Choroid plexus epithelial cell (primary cell): ENCODE measurements at regions not wholly inside any gene's neighbourhood (a gene's known extent, or its start where the extent isn't known, plus 50 kb on each side); places are given as distances from the start of the nearest gene placed in this dataset.
A peak's percentile ranks its signal among the peaks of the same experiment; 100 is the strongest.
"Not testable (repeated sequence)": the region's sequence is repeated elsewhere in the genome, so short reads cannot be mapped to it uniquely, and the experiment has no call there.

Experiments used
- DNase-seq: peaks from one replicate; pipeline ENCODE4 v3.0.0-alpha.2; 2010; ENCODE audit warnings: low read depth
- H3K4me3 ChIP-seq: 2 replicates; pipeline ENCODE4 v1.5.1; 2011; ENCODE audit warnings: low read depth, mild to moderate bottlenecking, control low read depth, low read length, moderate library complexity
- TF ChIP-seq, protein P1 (sequence below): conservative IDR thresholded peaks from 2 replicates; pipeline ENCODE4 v1.5.1; 2011; ENCODE audit warnings: low read depth, mild to moderate bottlenecking, control low read depth, inconsistent platforms, low read length, moderate library complexity

DNA sequence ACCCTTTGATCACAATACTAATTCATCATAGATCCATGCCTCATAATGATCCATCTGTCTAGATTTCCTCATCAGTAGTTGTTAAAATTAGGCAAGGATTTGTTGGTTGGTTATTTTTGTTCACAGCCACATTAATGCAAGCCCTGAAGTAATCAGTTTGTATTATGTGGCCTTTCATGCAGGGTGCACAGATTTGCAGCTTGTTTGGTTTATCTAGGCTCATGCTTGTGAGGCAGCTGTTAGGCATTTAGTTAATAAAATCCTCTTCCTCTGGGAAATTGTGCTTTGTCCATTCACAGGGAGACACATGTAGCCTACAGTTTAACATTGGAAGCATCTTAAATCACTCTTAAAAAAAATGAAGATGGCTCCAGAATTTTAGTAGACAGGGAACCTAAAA lies 162.8 kb upstream of the ZNF385D start:
- TF ChIP-seq, protein P1, sequence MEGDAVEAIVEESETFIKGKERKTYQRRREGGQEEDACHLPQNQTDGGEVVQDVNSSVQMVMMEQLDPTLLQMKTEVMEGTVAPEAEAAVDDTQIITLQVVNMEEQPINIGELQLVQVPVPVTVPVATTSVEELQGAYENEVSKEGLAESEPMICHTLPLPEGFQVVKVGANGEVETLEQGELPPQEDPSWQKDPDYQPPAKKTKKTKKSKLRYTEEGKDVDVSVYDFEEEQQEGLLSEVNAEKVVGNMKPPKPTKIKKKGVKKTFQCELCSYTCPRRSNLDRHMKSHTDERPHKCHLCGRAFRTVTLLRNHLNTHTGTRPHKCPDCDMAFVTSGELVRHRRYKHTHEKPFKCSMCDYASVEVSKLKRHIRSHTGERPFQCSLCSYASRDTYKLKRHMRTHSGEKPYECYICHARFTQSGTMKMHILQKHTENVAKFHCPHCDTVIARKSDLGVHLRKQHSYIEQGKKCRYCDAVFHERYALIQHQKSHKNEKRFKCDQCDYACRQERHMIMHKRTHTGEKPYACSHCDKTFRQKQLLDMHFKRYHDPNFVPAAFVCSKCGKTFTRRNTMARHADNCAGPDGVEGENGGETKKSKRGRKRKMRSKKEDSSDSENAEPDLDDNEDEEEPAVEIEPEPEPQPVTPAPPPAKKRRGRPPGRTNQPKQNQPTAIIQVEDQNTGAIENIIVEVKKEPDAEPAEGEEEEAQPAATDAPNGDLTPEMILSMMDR, result no peak
- H3K4me3 ChIP-seq, result no peak overlapping the region
- DNase-seq, result peak; percentile 68

DNA sequence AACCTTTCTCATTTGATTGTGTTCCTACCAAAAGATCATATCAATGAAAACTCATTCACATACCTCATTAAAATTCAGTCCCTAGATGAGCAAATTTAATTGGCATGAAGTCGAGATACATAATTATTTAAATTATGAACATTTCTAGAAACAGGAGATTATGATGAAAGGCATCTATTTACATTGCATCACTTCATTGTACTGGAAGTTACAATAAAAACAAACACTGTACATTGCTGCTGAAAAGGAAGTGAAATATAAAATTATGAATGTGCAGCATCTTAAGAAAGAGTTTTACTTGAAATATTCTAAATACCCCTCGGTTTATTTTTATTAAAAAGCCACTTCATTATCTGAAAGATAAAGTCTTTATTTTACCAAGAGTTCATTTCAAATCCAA lies 163.4 kb upstream of the ZNF385D start:
- peak; percentile 50 for DNase-seq
- no peak overlapping the region for H3K4me3 ChIP-seq
- TF ChIP-seq, protein P1, result no peak

GRCh38 chr3:21919383-21919782 lies 168.4 kb upstream of the ZNF385D start:
- TF ChIP-seq, protein P1, result no peak
- DNase-seq, result no peak
- H3K4me3 ChIP-seq, result no peak overlapping the region

GRCh38 chr3:21920421-21920861 lies 169.4 kb upstream of the ZNF385D start:
- TF ChIP-seq, protein P1, result no peak
- DNase-seq, result peak; percentile 92

GRCh38 chr3:21923156-21923555 lies 172.1 kb upstream of the ZNF385D start:
- DNase-seq, H3K4me3 ChIP-seq: not testable (repeated sequence)

More at GRCh38 chr3:21920421-21920861, 169.4 kb upstream of the ZNF385D start:
- no peak overlapping the region for H3K4me3 ChIP-seq

- DNase-seq, result no peak
- TF ChIP-seq, protein P1, result no peak
- no peak overlapping the region for H3K4me3 ChIP-seq
Measured at GRCh38 chr3:21927261-21927660, 176.3 kb upstream of the ZNF385D start.

DNA sequence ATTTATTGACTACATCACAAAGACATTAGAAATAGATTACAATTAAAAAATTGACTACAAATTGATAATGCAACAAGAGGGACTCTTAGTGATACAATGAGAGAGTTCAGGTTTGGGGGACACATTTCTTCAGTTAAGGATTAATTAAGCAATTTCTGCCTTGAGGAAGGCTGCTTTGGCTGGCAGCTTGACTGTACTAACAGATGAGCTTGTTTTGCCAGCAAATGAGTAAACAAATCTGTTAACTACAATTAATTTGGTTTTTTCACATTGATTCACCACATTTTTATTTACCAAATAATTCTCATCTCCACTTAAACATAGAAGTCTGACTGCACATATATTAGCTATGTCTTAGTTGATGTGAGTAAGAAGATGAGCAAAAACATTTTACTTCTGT lies 183.6 kb upstream of the ZNF385D start:
- no peak for DNase-seq
- TF ChIP-seq, protein P1, result no peak
- H3K4me3 ChIP-seq, result no peak overlapping the region
